Activated T-cell treated with anti-CD3 and anti-CD28 coated beads, Interleukin-2, amount 50 U/mL, for 24 hours (primary cell): ENCODE measurements at regions not wholly inside any gene's neighbourhood (a gene's known extent, or its start where the extent isn't known, plus 50 kb on each side); places are given as distances from the start of the nearest gene placed in this dataset.
"Not testable (repeated sequence)": the region's sequence is repeated elsewhere in the genome, so short reads cannot be mapped to it uniquely, and the experiment has no call there.

Experiments used
- DNase-seq: peaks from one replicate; pipeline ENCODE4 v3.0.0-alpha.2; 2020
- H3K27ac Mint-ChIP-seq: 2 replicates; pipeline ENCODE4 v1.8.0; 2020; ENCODE audit warnings: mild to moderate bottlenecking, mixed read lengths
- H3K27me3 Mint-ChIP-seq: 2 replicates; pipeline ENCODE4 v1.8.0; 2020; ENCODE audit warnings: mixed read lengths
- H3K36me3 Mint-ChIP-seq: 2 replicates; pipeline ENCODE4 v1.8.0; 2020; ENCODE audit warnings: low read depth, mixed read lengths
- H3K4me1 Mint-ChIP-seq: 2 replicates; pipeline ENCODE4 v1.8.0; 2020; ENCODE audit warnings: low read depth, mixed read lengths
- H3K4me3 Mint-ChIP-seq: 2 replicates; pipeline ENCODE4 v1.8.0; 2020; ENCODE audit warnings: mild to moderate bottlenecking, moderate library complexity, mixed read lengths
- H3K9me3 Mint-ChIP-seq: 2 replicates; pipeline ENCODE4 v1.8.0; 2020; ENCODE audit warnings: mixed read lengths

DNA sequence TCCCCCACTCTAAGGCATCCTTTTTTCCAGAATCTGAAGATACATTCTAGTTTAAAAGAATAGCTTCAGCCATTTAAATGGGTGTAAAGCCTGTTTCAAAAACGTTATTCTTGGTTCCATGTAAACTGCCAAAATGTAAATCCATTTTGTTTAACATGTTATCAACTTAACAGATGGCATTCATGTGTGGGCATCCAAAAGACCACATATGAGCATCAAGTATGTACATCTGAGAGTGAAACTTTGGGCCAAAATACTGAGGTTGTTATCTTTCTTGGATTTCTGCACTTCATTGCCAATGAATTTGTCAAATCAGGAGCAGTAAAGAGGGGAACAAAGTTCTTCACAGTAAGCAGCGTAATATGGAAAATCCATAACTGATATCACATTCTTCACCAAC lies 395.4 kb downstream of the ZNF804A start:
- Mint-ChIP-seq H3K27ac (no peak overlapping the region), H3K9me3 (peaks cover 10% of the 10 kb centered on the region), H3K27me3 (no peaks in the 10 kb centered on the region), H3K4me3 (no peak overlapping the region), H3K4me1 (no peaks in the 10 kb centered on the region), H3K36me3 (no peaks in the 10 kb centered on the region)
- DNase-seq: no peak

DNA sequence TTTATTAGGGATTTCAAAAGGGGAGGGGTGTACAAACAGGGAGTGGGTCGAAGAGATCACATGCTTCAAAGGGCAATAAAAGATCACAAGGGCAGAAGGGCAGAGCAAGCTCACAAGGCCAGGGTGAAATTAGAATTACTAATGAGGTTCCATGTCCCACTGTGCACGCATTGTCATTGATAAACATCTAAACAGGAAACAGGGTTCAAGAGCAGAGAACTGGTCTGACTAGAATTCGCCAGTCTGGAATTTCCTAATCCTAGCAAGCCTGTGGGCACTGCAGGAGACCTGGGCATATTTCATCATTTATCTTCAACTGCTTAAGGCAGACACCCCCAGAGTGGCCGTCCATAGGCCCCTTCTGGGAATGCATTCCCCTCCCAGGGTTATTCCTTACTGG lies 408.2 kb downstream of the ZNF804A start:
- Mint-ChIP-seq H3K4me1 (no peaks in the 10 kb centered on the region), H3K27ac (no peak overlapping the region), H3K36me3 (no peaks in the 10 kb centered on the region), H3K4me3 (no peak overlapping the region), H3K27me3 (no peaks in the 10 kb centered on the region), H3K9me3 (peaks cover 16% of the 10 kb centered on the region)
- DNase-seq: no peak

DNA sequence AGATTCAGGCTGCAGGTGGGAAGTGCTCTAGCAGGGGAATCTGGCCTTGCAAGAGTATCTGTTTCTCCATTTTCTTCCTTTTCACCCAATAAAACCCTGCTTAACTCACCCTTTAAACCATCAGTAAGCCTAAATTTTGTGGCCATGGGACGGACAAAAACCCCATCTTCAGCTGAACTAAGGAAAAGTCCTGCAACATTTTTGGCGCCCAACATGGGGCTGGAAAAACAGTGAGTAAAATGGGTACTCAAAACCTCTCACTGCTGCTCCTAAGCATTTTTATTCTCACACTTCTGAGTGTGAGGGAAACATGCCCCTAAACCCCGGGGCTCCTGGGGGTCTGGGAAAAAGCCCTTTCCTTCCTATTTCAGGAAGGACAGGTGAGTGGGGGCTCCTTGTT lies 414.3 kb downstream of the ZNF804A start:
- no peak for DNase-seq
- Mint-ChIP-seq H3K9me3 (peaks cover 37% of the 10 kb centered on the region), H3K27ac (no peak overlapping the region), H3K27me3 (no peaks in the 10 kb centered on the region), H3K36me3 (no peaks in the 10 kb centered on the region), H3K4me1 (no peaks in the 10 kb centered on the region), H3K4me3 (no peak overlapping the region)

DNA sequence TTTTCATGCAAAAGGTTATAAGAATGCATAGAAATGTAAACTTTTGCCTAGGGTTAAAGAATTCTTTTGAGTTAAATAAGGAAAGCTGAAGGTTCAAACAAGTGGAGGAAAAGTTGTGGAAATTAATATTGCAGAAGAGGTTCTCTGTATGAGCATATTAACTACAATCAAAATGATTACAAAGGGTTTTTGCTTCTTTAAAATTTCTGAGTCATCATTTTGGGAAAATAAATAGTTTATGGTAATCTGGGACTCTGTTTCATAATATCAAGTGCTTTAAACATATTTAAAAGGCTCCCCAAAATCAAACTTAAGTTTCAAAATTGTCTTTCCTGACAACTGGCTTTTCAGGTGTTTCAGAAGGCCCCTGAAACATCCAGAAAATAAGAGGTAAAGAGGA lies 415.7 kb downstream of the ZNF804A start:
- Mint-ChIP-seq H3K27me3 (no peaks in the 10 kb centered on the region), H3K27ac (no peak overlapping the region), H3K36me3 (no peaks in the 10 kb centered on the region), H3K9me3 (peaks cover 37% of the 10 kb centered on the region), H3K4me3 (no peak overlapping the region), H3K4me1 (no peaks in the 10 kb centered on the region)
- no peak for DNase-seq

DNA sequence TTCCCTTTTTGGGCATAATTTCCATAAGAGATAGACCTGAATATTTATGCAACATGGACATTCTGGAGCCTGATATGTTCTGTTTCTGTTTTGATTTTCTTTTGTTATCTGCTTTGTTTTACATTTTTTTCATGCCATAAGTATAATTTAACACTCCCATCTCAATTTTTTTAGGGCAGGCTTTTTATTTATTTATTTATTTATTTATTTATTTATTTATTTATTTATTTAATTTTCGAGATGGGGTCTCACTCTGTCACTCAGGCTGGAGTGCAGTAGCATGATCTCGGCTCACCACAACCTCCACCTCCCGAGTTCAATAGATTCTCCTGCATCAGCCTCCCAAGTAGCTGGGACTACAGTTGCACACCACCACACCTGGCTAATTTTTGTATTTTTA lies 427.6 kb downstream of the ZNF804A start:
- peaks cover 13% of the 10 kb centered on the region for H3K9me3 Mint-ChIP-seq
- not testable (repeated sequence) for H3K4me1 Mint-ChIP-seq, H3K4me3 Mint-ChIP-seq, H3K36me3 Mint-ChIP-seq, H3K27me3 Mint-ChIP-seq, H3K27ac Mint-ChIP-seq, DNase-seq

DNA sequence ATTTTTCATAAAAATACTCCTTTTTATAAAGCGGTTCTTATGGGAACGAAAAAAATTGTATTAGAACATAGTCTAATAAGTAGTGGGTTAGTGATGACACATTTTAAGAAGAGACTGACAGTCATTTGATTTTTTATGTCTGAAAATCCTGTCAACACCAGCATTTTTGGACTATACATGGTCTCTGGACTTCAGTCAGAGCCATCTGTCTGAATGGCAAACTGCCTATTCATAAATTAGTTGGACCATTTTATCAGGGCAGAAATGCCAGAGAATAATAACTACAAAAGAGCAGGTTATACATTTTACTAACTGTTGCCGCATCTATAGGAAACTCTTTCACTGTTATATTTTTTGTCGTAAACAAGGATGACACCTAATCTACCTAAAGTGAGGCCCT lies 437.6 kb downstream of the ZNF804A start:
- Mint-ChIP-seq H3K27ac (no peak overlapping the region), H3K36me3 (no peaks in the 10 kb centered on the region), H3K4me3 (no peak overlapping the region), H3K4me1 (no peaks in the 10 kb centered on the region), H3K27me3 (no peaks in the 10 kb centered on the region), H3K9me3 (peaks cover 13% of the 10 kb centered on the region)
- DNase-seq: no peak

DNA sequence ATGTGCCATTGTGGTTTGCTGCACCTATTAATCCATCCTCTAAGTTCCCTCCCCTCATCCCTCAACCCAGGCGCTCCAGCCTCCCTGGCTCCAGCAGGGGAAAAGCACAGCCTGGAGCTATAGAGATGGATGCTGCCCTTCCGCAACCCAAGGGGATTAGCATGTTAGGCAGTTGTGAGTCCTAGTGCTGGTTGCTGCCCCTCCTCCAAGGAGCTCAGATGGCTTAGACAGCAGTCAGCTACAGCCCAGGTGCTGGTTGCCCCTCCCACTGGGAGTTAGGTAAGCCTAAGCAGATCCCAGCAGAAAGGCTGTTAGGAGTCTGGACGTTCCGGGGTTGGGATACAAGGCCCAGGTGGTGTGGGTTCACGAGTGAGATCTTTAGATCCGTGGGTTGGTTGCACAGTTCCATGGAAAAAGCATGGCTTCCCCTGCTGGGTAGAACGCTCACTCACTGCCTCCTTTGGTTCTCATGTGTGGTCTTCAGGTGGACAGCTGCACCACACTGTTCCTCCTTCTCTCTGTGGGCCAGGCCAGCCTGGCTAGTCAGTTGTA lies 446.1 kb downstream of the ZNF804A start:
- Mint-ChIP-seq H3K4me1 (no peaks in the 10 kb centered on the region), H3K27me3 (no peaks in the 10 kb centered on the region), H3K4me3 (no peak overlapping the region), H3K36me3 (no peaks in the 10 kb centered on the region), H3K27ac (no peak overlapping the region), H3K9me3 (peaks cover 28% of the 10 kb centered on the region)
- DNase-seq: no peak

DNA sequence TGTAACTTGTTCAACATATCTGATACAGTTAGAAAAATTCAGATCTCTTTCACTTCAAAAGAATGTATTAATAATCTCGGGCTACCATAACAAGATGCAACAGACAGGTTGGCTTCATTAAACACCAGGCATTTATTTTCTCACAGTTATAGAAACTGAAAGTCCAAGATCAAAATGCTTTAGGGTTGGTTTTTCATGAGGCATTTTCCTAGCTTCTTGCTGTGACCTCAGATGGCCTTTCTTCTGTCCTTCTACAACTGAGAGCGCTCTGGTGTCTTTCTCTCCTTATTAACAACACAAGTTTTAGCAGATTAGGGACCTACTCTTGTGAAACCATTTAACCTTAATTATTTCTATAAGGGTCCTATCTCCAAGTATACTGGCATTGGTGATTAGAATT lies 452.5 kb downstream of the ZNF804A start:
- H3K27ac Mint-ChIP-seq: no peak overlapping the region
- no peak for DNase-seq
- no peaks in the 10 kb centered on the region for H3K36me3 Mint-ChIP-seq
- H3K4me3 Mint-ChIP-seq: no peak overlapping the region
- H3K4me1 Mint-ChIP-seq: no peaks in the 10 kb centered on the region
- H3K27me3 Mint-ChIP-seq: no peaks in the 10 kb centered on the region
- no peaks in the 10 kb centered on the region for H3K9me3 Mint-ChIP-seq

DNA sequence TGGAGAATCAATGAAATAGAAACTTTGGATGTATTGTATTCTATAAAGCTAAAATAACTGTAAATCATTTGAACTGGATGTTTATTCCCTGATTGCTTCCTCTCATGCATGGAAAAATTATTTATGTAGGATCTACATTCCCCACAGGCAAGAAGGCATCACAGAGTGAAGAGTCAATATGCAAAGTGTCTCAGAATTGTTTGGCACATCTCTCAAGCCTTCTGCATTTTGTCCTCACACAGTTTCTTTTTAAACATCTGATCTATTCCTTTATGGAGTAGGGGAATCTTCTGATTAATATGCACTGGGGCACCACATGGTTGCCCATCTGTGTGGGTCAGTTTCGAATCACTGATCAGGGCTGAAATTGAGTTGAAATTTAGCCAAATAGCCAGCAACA lies 465.4 kb downstream of the ZNF804A start:
- H3K4me3 Mint-ChIP-seq: no peak overlapping the region
- no peak for DNase-seq
- H3K36me3 Mint-ChIP-seq: no peaks in the 10 kb centered on the region
- H3K27me3 Mint-ChIP-seq: no peaks in the 10 kb centered on the region
- no peak overlapping the region for H3K27ac Mint-ChIP-seq
- no peaks in the 10 kb centered on the region for H3K4me1 Mint-ChIP-seq
- H3K9me3 Mint-ChIP-seq: peaks cover 8% of the 10 kb centered on the region

DNA sequence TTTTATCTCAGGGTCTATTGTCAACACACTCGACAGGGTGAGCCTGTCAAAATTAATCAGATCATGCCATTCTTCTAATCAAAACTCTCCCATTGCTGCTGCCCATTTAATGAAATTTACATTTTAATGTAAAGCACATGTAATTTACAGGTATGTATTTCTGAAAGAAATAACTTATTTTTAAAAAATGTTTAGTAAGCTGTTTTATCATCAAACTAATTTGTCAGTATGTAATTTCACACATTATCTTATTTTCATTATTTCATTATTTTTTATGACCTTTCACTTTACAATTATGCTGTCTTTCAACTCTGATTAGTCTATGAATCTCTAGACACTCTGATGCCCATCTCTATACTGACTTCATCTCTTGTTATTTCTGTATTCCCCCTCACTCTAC lies 467.8 kb downstream of the ZNF804A start:
- Mint-ChIP-seq H3K4me1 (no peaks in the 10 kb centered on the region), H3K9me3 (peaks cover 8% of the 10 kb centered on the region)

DNA sequence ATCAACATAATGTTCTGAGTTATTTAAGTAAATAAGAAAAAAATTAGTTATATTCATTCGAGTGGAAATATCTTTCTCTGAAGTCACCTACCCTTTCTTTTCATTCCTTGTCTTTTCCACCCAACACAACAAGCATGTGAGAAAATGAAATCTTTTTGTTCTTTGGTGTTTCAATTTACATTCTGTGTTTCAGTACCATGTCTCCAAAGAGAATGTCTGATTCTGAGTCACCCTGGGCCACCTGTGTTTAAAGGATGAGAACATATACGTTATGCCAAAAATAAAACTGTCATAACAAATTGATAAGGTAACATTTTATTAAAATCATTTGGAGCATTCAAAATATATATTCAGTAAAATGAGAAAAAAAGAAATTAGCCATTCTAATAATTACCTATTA lies 470.8 kb downstream of the ZNF804A start:
- Mint-ChIP-seq H3K27me3 (no peaks in the 10 kb centered on the region), H3K36me3 (no peaks in the 10 kb centered on the region), H3K4me1 (no peaks in the 10 kb centered on the region), H3K27ac (no peak overlapping the region), H3K4me3 (no peak overlapping the region), H3K9me3 (peaks cover 5% of the 10 kb centered on the region)
- no peak for DNase-seq

More for the DNA sequence above, 467.8 kb downstream of the ZNF804A start:
- no peak overlapping the region for H3K4me3 Mint-ChIP-seq
- H3K27me3 Mint-ChIP-seq: no peaks in the 10 kb centered on the region
- H3K36me3 Mint-ChIP-seq: no peaks in the 10 kb centered on the region
- no peak overlapping the region for H3K27ac Mint-ChIP-seq
- no peak for DNase-seq

DNA sequence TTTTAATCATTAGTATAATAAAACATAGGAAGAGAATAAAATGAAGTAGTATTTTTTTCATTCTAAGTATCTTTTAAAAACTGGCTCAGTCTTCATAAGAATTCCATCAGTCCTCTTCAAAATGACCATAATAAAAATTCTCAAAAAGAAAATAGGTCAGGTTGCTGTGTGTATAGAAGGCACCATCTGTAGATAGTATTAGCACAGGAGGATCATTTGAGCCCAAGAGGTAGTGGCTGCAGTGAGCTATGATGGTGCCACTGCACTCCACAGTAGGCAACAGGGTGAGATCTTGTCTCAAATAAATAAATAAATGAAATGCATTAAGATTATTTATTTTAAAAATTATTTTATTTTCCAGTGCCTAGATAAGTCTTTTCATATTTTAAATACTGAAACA lies 475.8 kb downstream of the ZNF804A start:
- Mint-ChIP-seq H3K9me3 (peaks cover 2% of the 10 kb centered on the region), H3K4me1 (no peaks in the 10 kb centered on the region), H3K27me3 (no peaks in the 10 kb centered on the region), H3K36me3 (no peaks in the 10 kb centered on the region), H3K27ac (no peak overlapping the region), H3K4me3 (no peak overlapping the region)
- DNase-seq: no peak

DNA sequence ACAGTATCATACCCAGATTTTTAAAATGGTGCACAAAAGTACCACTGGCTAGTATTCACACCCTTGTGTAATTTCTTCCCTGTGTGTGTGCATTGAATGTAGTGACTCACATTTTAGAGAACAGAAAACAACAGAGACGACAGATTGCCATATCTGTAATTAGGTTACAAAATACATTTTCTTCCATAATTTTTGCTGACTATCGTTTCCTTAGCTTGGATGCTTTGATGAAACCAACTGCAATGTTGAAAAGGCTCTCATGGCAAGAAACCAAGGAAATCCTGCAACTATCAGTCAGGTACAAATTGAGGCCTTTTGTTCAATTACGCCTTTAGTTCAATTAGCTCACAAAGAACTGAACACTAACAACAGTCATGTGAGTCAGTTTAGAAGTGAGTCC lies 484.4 kb downstream of the ZNF804A start:
- Mint-ChIP-seq H3K27me3 (no peaks in the 10 kb centered on the region), H3K9me3 (peaks cover 9% of the 10 kb centered on the region), H3K36me3 (no peaks in the 10 kb centered on the region), H3K4me3 (no peak overlapping the region), H3K4me1 (no peaks in the 10 kb centered on the region), H3K27ac (no peak overlapping the region)
- no peak for DNase-seq

DNA sequence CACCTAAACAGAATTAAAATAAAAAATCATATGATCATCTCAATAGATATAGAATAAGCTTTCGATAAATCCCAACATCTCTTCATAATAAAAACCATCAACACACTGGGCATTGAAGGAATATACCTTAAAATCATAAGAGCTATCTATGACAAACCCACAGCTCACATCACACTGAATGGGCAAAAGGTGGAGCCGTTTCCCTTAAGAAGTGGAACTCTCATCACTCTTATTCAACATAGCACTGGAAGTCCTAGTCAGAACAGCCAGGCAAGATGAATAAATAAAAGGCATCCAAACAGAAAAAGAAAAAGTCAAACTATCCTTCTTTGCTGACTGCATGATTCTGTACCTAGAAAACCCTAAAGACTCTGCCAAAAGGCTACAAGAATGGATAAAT lies 510.3 kb downstream of the ZNF804A start:
- no peaks in the 10 kb centered on the region for H3K36me3 Mint-ChIP-seq
- no peak overlapping the region for H3K4me3 Mint-ChIP-seq
- peaks cover 15% of the 10 kb centered on the region for H3K9me3 Mint-ChIP-seq
- no peak for DNase-seq
- H3K27ac Mint-ChIP-seq: no peak overlapping the region
- H3K4me1 Mint-ChIP-seq: no peaks in the 10 kb centered on the region
- no peaks in the 10 kb centered on the region for H3K27me3 Mint-ChIP-seq

DNA sequence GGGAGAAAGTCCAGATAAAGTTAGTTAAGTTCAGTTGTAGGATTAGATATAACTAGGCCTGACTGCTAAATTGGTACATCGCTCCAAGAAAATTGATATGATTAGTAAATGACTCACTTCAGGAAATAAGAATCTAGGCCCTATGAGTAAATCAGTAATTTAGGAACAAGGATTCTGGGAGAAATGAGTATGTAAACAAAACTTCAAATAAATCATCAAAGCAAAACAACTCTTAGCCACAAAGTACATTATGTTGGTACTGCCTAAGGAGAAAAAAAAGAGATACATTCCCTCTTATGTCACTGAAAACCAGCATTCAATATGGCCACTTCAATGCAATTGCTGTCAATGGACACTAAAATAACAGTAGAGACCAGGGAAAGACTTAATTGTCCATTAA lies 529.1 kb downstream of the ZNF804A start:
- Mint-ChIP-seq H3K36me3 (no peaks in the 10 kb centered on the region), H3K27me3 (no peaks in the 10 kb centered on the region), H3K27ac (no peak overlapping the region), H3K4me1 (no peaks in the 10 kb centered on the region), H3K9me3 (peaks cover 12% of the 10 kb centered on the region), H3K4me3 (no peak overlapping the region)
- DNase-seq: no peak

DNA sequence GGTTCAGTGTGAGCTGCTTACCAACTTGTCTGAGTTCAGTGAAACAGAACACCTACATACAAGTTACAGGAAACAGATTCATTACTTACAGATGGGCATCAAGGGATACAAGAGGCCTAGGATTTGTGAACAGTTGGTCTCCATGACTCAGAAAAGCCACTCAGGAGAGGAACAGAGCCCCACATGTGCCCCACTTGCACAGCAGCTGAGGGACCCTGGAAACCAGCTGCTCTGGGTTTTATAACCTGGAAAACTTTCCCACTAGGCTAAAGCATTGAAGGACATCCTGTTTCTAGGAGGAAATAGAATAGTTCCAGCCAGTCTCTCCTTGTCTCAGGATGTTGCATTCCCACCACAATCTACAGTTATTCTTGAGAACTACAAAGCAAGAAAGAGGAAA lies 530.0 kb downstream of the ZNF804A start:
- DNase-seq: no peak
- H3K4me3 Mint-ChIP-seq: no peak overlapping the region
- H3K27ac Mint-ChIP-seq: no peak overlapping the region
- peaks cover 11% of the 10 kb centered on the region for H3K9me3 Mint-ChIP-seq
- H3K27me3 Mint-ChIP-seq: no peaks in the 10 kb centered on the region
- no peaks in the 10 kb centered on the region for H3K4me1 Mint-ChIP-seq
- H3K36me3 Mint-ChIP-seq: no peaks in the 10 kb centered on the region
